RWPE1 (cell line): ENCODE measurements at regions not wholly inside any gene's neighbourhood (a gene's known extent, or its start where the extent isn't known, plus 50 kb on each side); places are given as distances from the start of the nearest gene placed in this dataset.

Source experiments
- CTCF ChIA-PET: fragments of 350-600 bp; sonication (Branson Sonifier 250); formaldehyde crosslinking; extraction: SDS; loops from one replicate; lab custom pipeline; 2021; lab: Yijun Ruan, JAX
- POLR2A ChIA-PET: fragments of 400-600 bp; formaldehyde crosslinking; extraction: SDS; loops from one replicate; lab custom pipeline; 2020; ENCODE audit warnings: antibody characterized with exemption; ENCODE audit not compliant: low non-redundant PET; lab: Yijun Ruan, JAX
- DNase-seq: peaks from one replicate; pipeline ENCODE4 v3.0.0; 2012; ENCODE audit warnings: low spot score
- H3K27ac ChIP-seq: fragments of 450-650 bp; 2 replicates; pipeline ENCODE4 v1.5.1; 2017
- CTCF ChIP-seq: fragments of 450-650 bp; conservative IDR thresholded peaks from 2 replicates; pipeline ENCODE4 v1.5.1; 2017; ENCODE audit warnings: low read depth, mild to moderate bottlenecking

GRCh38 chr5:143678148-143678905 lies 133.6 kb upstream of the HMHB1 start:
- ChIA-PET POLR2A (no interaction called here), CTCF (no interaction called here)
- no peak overlapping the region for H3K27ac ChIP-seq
- no peak for DNase-seq
- no peak for TF ChIP-seq CTCF

- TF ChIP-seq CTCF = no peak
- H3K27ac ChIP-seq = no peak overlapping the region
- ChIA-PET CTCF (no interaction called here), POLR2A (no interaction called here)
- DNase-seq = no peak
Observed at GRCh38 chr5:143677403-143677802, 134.6 kb upstream of the HMHB1 start.

- TF ChIP-seq CTCF = no peak
- ChIA-PET CTCF (interaction anchor here (0.5 to 0.8 kb wide), 2 partner anchors 18 to 290 kb away, joined by 3 to 6 read pairs; no protein-coding TSS in a partner anchor), POLR2A (no interaction called here)
- no peak for DNase-seq
- H3K27ac ChIP-seq = no peak overlapping the region
Observed at GRCh38 chr5:143676802-143677201, 135.2 kb upstream of the HMHB1 start.

GRCh38 chr5:143674469-143674786 lies 137.5 kb upstream of the HMHB1 start:
- TF ChIP-seq CTCF = no peak
- H3K27ac ChIP-seq = no peak overlapping the region
- POLR2A ChIA-PET = no interaction called here
- no peak for DNase-seq
- CTCF ChIA-PET = interaction anchor here (0.6 to 0.7 kb wide), 2 partner anchors 158 to 962 kb away, joined by 3 read pairs; no protein-coding TSS in a partner anchor

- DNase-seq = peak; percentile 45
- H3K27ac ChIP-seq = no peak overlapping the region
- TF ChIP-seq CTCF = no peak
- CTCF ChIA-PET = no interaction called here
- POLR2A ChIA-PET = no interaction called here
Observed at GRCh38 chr5:143673676-143674468, 138.1 kb upstream of the HMHB1 start.

- no peak for DNase-seq
- TF ChIP-seq CTCF = no peak
- ChIA-PET POLR2A (no interaction called here), CTCF (no interaction called here)
- H3K27ac ChIP-seq = no peak overlapping the region
Observed at GRCh38 chr5:143672806-143673205, 139.2 kb upstream of the HMHB1 start.
